Endothelial cell of umbilical vein (primary cell): ENCODE measurements at regions not wholly inside any gene's neighbourhood (a gene's known extent, or its start where the extent isn't known, plus 50 kb on each side); places are given as distances from the start of the nearest gene placed in this dataset.

Source experiments
- BruUV-seq: library from RNA; stranded (reverse); fragments of 400-500 nt; replicated peaks from 2 replicates; lab custom pipeline; 2021; lab: Mats Ljungman, UMichigan
- CTCF ChIA-PET: fragments of 300-600, 350-600 bp; sonication (Branson Sonifier 250); formaldehyde crosslinking; loops from one replicate; lab custom pipeline; 2021; ENCODE audit warnings: antibody characterized with exemption, inconsistent platforms; lab: Charles Lee
- POLR2A ChIA-PET: fragments of 300-600, 350-600 bp; sonication (Branson Sonifier 250); formaldehyde crosslinking; loops from one replicate; lab custom pipeline; 2021; ENCODE audit warnings: antibody characterized with exemption, inconsistent platforms; lab: Charles Lee
- DNase-seq: peaks from one replicate; pipeline ENCODE4 v3.0.0-alpha.2; 2011; ENCODE audit warnings: low read depth, low spot score
- FAIRE-seq: peaks from 2 replicates; lab custom pipeline; 2011; peaks lifted over from hg19 to GRCh38; lab: Jason Lieb, UNC
- H2AFZ ChIP-seq: 2 replicates; pipeline ENCODE4 v1.6.0; 2012; ENCODE audit warnings: low read depth, low read length, control low read depth, inconsistent platforms
- H3K27ac ChIP-seq: 2 replicates; pipeline ENCODE4 v1.5.1; 2011; ENCODE audit warnings: low read depth, mild to moderate bottlenecking, control low read depth, low read length, moderate library complexity; ENCODE audit not compliant: insufficient read depth
- H3K27me3 ChIP-seq, 2 experiments: 2 replicates each; pipeline versions ENCODE4 v1.6.0 to v1.6.1; 2011; ENCODE audit warnings: low read length in 2 of 2, mixed read lengths in 1 of 2; ENCODE audit not compliant: control insufficient read depth in 2 of 2, insufficient read depth in 2 of 2
- H3K36me3 ChIP-seq, 2 experiments: 2 replicates in 1 of 2; 3 replicates in 1 of 2; pipeline ENCODE4 v1.5.1; 2011; ENCODE audit warnings: low read length in 2 of 2, mild to moderate bottlenecking in 1 of 2, moderate library complexity in 1 of 2; ENCODE audit not compliant: control insufficient read depth in 2 of 2, insufficient read depth in 2 of 2; ENCODE audit errors: extremely low read depth in 1 of 2
- H3K4me1 ChIP-seq: 3 replicates; pipeline ENCODE4 v1.5.1; 2011; ENCODE audit warnings: mild to moderate bottlenecking, low read length; ENCODE audit not compliant: control insufficient read depth, insufficient read depth; ENCODE audit errors: extremely low read depth
- H3K4me2 ChIP-seq: 2 replicates; pipeline ENCODE4 v1.6.1; 2011; ENCODE audit warnings: low read length, control low read depth, mixed read lengths; ENCODE audit not compliant: insufficient read depth
- H3K4me3 ChIP-seq, 3 experiments: fragments of 200-600 bp in 1 of 3; sonication (generic), shearing (Covaris generic) in 1 of 3; replicated peaks in 1 of 3; 2 replicates each; pipeline ENCODE4 v1.5.1; 2011 to 2016; ENCODE audit warnings: control low read depth in 3 of 3, low read length in 3 of 3, mild to moderate bottlenecking in 2 of 3, inconsistent platforms in 1 of 3, low read depth in 1 of 3, moderate library complexity in 1 of 3; ENCODE audit not compliant: insufficient read depth in 1 of 3
- H3K79me2 ChIP-seq: 2 replicates; pipeline ENCODE4 v1.6.0; 2012; ENCODE audit warnings: low read length, inconsistent platforms; ENCODE audit not compliant: control insufficient read depth, insufficient read depth
- H3K9ac ChIP-seq: replicated peaks from 2 replicates; pipeline ENCODE3; 2011; ENCODE audit warnings: low read length, control low read depth; ENCODE audit not compliant: insufficient read depth; ENCODE audit errors: extremely low read depth
- H3K9me1 ChIP-seq: replicated peaks from 3 replicates; pipeline ENCODE4 v1.6.0; 2011; ENCODE audit warnings: mild to moderate bottlenecking, low read length; ENCODE audit not compliant: control insufficient read depth, insufficient read depth; ENCODE audit errors: extremely low read depth
- H3K9me3 ChIP-seq: replicated peaks from 2 replicates; pipeline ENCODE4 v1.5.1; 2012; ENCODE audit warnings: low read length, inconsistent platforms; ENCODE audit not compliant: control insufficient read depth, insufficient read depth
- H4K20me1 ChIP-seq: replicated peaks from 2 replicates; pipeline ENCODE3; 2011; ENCODE audit warnings: mild to moderate bottlenecking, low read length; ENCODE audit not compliant: control insufficient read depth, insufficient read depth; ENCODE audit errors: extremely low read depth
- EZH2 ChIP-seq: IDR thresholded peaks from 2 replicates; pipeline ENCODE4 v1.6.1; 2012; ENCODE audit warnings: borderline replicate concordance, low read depth, mild to moderate bottlenecking, moderate library complexity, low read length, inconsistent platforms; ENCODE audit not compliant: severe bottlenecking
- GATA2 ChIP-seq: IDR thresholded peaks from 2 replicates; pipeline ENCODE4 v1.7.0; 2011; ENCODE audit warnings: low read depth, mild to moderate bottlenecking, moderate library complexity, mixed read lengths, low read length; ENCODE audit not compliant: insufficient read length, insufficient read depth
- JUN ChIP-seq: IDR thresholded peaks from 2 replicates; pipeline ENCODE4 v1.6.1; 2011; ENCODE audit warnings: borderline replicate concordance, low read depth; ENCODE audit not compliant: insufficient read length, insufficient read depth
- MAX ChIP-seq: IDR thresholded peaks from 2 replicates; pipeline ENCODE4 v1.6.1; 2011; ENCODE audit not compliant: insufficient read depth, insufficient read length
- MYC ChIP-seq: IDR thresholded peaks from one replicate; pipeline ENCODE4 v1.6.1; 2011; ENCODE audit warnings: mild to moderate bottlenecking, low read depth, low read length
- POLR2A ChIP-seq: IDR thresholded peaks from 2 replicates; pipeline ENCODE4 v1.6.1; 2012; ENCODE audit warnings: low read depth, mild to moderate bottlenecking, control low read depth, low read length
- POLR2AphosphoS5 ChIP-seq: IDR thresholded peaks from 2 replicates; pipeline ENCODE4 v1.6.1; 2012; ENCODE audit warnings: low read depth, mild to moderate bottlenecking, control low read depth, low read length, moderate library complexity; ENCODE audit not compliant: insufficient read depth
- dilution Hi-C: fragments of 300-500 bp; cut with MboI; formaldehyde crosslinking; loops from one replicate; pipeline ENCODE4 v1.15.0; 2019; ENCODE audit warnings: low sequenced_read_pairs; ENCODE audit not compliant: extremely low pct_ligation_motif_present
- intact Hi-C: fragments of 100-400 bp; cut with micrococcal nuclease; formaldehyde crosslinking; loops from one replicate; pipeline ENCODE4 v1.10.0; 2022

- Histone ChIP-seq H2AFZ (no peak overlapping the region), H3K36me3 (no peaks in the 10 kb centered on the region), H3K9me1 (no peaks in the 10 kb centered on the region), H3K4me1 (no peaks in the 10 kb centered on the region), H3K79me2 (no peaks in the 10 kb centered on the region), H3K27ac (no peak overlapping the region), H3K9ac (no peak overlapping the region), H3K9me3 (no peaks in the 10 kb centered on the region), H3K4me3 (no peak overlapping the region), H3K4me2 (no peak overlapping the region), H3K27me3 (no peaks in the 10 kb centered on the region), H4K20me1 (no peaks in the 10 kb centered on the region)
- CTCF ChIA-PET, result interaction anchor here (1.4 kb wide), 1 partner anchor 13 kb away, joined by 3 read pairs; no protein-coding TSS in a partner anchor
- intact Hi-C loops, result no loop called here
- TF ChIP-seq MAX (no peak), MYC (no peak), POLR2AphosphoS5 (no peak), POLR2A (no peak), JUN (no peak), EZH2 (no peak)
- dilution Hi-C loops, result no loop called here
- FAIRE-seq, result no peak
- BruUV-seq, result no TSS peak
- POLR2A ChIA-PET, result no interaction called here
- no peak for DNase-seq
Observed at GRCh38 chr2:217248312-217248935, 388.6 kb upstream of the TNP1 start.

- H3K9me3 ChIP-seq, result no peaks in the 10 kb centered on the region
- H3K27me3 ChIP-seq, result no peaks in the 10 kb centered on the region
- H3K9me1 ChIP-seq, result no peaks in the 10 kb centered on the region
- dilution Hi-C loops (no loop called here), intact Hi-C loops (no loop called here)
- no TSS peak for BruUV-seq
- no peak overlapping the region for H3K27ac ChIP-seq
- FAIRE-seq, result no peak
- no peak overlapping the region for H3K4me2 ChIP-seq
- no peak for DNase-seq
- no peaks in the 10 kb centered on the region for H3K79me2 ChIP-seq
- no peaks in the 10 kb centered on the region for H3K36me3 ChIP-seq
- ChIA-PET POLR2A (no interaction called here), CTCF (no interaction called here)
- no peaks in the 10 kb centered on the region for H4K20me1 ChIP-seq
- no peaks in the 10 kb centered on the region for H3K4me1 ChIP-seq
- no peak overlapping the region for H3K9ac ChIP-seq
- H2AFZ ChIP-seq, result no peak overlapping the region
- TF ChIP-seq MYC (no peak), GATA2 (no peak)
- no peak overlapping the region for H3K4me3 ChIP-seq
Observed at GRCh38 chr2:217247476-217247875, 387.6 kb upstream of the TNP1 start.
